Kidney capillary endothelial cell (primary cell): ENCODE measurements at regions not wholly inside any gene's neighbourhood (a gene's known extent, or its start where the extent isn't known, plus 50 kb on each side); places are given as distances from the start of the nearest gene placed in this dataset.
"Not testable (repeated sequence)": the region's sequence is repeated elsewhere in the genome, so short reads cannot be mapped to it uniquely, and the experiment has no call there.

Experiments
- DNase-seq: peaks from one replicate; pipeline ENCODE4 v3.0.0-alpha.2; 2018; ENCODE audit warnings: low spot score

DNA sequence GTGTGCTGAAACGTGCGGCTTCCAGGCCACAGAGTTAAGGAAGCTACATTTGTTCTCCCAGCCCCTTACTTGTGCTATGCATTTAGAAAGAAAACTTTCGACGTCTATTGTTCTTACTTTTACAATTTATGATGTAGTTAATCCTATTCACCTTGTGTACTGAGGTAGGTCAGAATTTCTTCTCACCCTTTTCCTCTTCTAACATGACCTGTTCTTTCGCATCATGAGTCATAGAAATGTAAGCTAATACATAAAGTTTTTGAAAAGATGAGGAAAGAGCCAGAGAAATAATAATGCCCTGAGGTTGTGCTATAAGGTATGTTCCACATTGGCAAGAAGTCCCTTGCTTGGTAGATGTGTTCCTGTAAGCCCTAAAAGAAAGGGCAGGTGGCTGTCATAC lies 298.3 kb downstream of the TRIML1 start:
- DNase-seq, result no peak

DNA sequence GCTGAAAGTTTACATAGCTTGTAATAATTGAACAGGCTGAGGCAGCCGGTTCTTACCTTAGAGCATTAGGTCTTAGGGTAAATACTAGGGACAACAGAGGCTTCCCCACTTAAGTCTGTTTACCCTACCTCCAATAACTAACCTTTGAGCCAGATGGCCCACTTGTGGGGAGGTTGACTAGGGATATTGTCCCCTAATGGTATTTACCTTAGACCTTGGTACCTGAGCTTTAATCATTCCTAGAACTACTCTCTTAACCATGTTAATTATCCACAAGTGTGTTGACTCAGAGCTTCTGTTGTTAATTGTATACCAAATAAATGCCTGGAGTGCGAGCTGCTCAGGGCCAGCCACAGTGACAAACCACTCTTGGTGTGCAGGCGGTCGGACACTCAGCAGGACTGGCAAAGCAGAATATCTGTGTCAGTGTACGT lies 299.2 kb downstream of the TRIML1 start:
- DNase-seq, result not testable (repeated sequence)

DNA sequence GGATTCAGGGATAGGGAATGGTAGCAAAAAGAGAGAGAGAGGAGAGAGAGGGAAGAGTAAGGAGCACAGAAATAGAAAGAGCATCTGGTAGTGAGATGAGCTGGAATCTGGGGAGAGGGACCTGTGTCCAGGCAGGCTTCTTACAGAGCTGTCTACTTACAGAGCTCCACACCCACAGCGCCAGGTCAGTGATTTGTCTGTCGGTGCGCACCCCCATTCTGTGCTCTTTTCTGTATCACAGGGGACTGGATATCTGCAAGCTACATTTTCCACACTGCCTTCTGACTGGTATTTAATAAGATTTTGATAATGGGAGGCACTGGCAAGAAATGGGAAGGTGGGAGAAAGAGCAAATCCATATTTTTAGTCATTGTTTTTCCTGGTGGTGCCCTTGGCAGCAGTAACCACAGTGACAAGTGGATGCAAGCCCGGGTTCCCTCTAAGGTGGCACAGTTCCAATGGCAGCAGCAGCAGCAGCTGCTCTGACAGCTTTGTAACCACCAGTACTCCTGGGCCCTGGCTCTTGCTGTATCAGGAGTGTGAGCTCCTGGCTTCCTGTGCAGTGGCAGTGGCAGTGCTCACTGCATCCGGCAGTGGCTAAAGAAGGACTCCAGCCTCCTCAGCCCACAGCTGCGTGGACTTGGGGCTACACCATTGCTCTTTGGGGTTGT lies 300.5 kb downstream of the TRIML1 start:
- no peak for DNase-seq

DNA sequence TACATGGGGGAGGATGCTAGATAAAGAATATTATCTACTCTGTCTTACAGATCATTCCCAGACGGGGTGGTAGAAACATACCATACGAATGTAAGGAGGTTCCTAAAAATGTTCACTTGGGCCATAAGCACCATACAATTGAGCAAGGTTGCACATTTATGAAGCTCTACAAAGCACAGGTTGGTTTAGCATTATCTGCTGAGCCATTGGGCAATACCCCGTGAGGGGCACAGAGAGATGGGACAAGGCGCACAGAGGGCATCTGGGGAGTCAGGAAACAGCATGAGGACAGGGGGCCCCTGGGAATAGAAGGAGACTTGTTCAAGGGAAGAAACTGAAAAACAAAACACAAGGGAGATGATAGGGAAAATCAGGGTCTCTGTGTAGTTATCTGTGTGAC lies 305.3 kb downstream of the TRIML1 start:
- DNase-seq, result no peak

DNA sequence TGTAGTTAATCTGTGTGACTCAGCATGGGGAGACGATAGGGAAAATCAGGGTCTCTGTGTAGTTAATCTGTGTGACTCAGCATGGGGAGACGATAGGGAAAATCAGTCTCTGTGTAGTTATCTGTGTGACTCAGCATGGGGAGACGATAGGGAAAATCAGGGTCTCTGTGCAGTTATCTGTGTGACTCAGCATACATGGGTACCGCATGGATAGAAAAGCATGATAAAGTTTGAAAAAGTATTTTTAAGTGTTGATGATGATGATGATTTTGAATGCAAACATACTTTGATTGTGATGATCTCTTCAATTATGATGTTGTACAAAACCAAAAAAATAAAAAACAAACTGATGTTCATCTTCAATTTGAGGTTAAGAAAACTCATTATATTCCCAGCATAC lies 309.8 kb downstream of the TRIML1 start:
- not testable (repeated sequence) for DNase-seq

DNA sequence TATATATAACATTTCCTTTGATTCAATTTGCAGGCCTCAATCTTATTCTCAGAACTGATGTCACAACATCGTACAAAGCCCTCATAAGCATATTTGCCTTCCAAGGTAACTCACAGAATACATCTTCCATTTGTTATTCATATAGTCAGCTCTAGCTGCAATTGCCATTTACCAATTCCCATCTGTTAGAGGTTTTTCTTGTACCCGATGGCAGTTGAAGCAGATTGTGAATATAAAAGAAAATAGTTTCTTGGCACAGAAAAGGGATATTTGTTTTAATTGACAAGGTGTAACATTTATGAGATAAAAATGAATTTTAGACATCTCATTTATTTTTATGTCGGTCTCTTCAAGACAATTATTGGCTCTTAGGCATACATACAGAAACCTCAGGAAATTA lies 311.3 kb downstream of the TRIML1 start:
- DNase-seq, result no peak

DNA sequence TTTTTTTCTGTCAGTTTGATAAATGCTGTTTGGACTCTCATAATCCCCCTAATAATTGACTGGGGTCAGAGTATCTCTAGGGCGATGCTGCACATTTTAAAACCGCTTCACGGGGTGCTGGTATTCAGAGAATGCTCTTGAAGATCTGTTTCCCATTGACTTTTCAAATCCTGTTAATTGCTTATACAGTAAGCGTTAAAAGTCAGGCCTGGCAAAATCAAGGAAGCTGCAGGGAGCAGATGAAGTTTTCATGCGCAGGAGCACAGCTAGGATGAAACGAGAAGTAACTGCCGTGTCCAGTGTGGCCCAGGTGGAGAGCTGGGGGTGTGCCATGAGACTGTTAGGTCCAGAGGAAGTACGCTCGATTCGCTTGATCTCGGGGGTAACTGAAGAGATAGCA lies 312.9 kb downstream of the TRIML1 start:
- DNase-seq, result no peak

DNA sequence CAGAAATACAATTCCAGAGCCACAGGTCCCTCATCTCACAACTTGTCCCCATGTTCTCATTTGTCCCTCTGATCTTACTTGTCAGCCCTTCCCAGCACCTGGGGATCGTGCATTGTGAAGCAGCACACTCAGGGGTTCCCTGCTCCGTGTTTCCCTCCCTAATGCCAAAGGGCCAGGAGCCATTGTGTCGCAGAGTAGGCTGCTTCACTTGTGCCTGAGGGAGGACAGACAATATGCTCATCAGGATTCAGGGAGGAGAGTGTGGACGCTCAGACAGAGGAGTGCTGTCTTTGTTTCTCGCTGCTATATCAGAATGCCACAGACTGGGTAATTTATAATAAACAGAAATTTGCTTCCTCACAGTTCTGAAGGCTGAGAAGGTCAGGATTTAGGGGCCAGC lies 315.3 kb downstream of the TRIML1 start:
- no peak for DNase-seq

DNA sequence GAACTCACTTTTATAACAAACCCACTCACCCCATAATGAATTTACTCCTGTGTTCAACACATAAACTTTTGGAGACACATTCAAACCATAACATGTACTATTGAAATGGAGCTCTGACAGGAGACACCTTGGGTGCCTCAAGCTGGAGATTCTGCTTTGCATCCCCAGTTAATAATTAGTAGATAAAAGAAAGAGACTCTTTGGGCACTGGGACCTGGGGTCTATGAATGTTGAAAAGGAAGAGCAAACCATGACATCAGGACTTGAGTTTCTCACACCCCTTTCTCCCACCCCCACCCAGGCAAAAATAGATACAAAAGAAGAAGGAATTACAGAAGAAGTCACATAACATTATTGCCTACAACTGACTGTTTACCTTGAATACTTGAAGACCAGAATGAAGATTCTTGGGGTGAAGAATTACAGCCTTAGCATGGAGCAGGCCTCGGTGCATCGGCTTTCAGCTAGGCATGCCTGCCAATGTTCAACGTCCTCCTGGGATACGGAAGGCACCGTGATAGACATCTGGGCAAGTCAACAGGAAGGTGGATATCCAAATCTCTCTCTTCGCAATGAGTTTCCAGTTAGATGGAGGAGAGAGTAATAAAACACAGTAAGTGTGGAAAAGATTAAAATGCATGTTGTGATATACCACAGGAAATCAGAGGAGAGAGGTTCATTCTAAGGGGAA lies 316.0 kb downstream of the TRIML1 start:
- no peak for DNase-seq

DNA sequence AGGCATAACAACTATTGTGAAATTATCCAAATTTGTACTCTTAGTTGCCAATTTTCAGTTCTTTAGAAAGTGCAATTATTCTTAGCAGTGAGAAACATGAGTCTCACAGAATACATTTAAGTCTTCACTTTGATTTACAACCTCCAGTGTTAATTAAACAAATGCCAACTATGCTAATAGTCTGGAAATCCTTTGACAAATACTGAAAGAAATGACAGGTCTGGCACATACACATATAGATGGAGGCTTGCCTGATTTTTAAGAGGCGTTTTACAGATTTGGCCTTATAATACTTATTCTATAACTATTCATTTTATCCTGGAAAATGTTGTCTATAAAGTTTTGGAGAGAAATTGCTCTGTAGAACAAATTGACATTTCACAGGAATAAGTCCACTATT lies 320.1 kb downstream of the TRIML1 start:
- DNase-seq, result no peak

DNA sequence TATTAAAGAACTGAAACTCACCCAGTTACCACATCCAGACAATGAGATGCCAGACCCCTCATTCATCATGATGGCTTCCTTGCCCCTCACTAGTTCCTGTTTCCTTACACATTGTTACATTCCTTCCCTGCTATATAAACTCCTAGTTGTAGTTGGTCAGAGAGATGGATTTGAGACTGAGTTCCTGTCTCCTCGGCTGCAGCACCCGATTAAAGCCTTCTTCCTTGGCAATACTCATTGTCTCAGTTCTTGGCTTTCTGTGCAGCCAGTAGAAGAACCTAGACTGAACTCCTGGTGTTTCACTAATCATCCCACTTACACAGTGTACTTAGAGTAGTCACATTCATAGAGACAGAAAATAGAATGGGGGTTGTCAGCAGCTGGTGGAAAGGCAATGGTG lies 324.7 kb downstream of the TRIML1 start:
- no peak for DNase-seq

DNA sequence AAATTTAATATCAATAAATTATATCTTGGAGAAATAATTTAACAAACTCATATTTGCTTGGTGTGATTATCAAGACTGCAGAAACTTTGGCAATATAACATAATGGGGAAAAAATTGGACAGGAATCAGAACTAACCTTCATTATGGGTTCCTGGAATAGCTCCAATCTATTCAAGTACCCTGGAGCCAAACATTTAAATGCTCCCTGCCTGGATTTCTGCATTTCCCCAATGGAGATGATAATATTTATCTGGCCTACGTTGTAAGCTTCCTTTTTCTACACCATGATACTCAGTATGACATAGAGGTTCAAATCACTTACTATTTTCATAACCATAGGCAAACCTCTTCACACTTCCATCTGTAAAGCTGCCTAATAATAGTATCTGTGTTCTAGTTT lies 326.8 kb downstream of the TRIML1 start:
- no peak for DNase-seq

DNA sequence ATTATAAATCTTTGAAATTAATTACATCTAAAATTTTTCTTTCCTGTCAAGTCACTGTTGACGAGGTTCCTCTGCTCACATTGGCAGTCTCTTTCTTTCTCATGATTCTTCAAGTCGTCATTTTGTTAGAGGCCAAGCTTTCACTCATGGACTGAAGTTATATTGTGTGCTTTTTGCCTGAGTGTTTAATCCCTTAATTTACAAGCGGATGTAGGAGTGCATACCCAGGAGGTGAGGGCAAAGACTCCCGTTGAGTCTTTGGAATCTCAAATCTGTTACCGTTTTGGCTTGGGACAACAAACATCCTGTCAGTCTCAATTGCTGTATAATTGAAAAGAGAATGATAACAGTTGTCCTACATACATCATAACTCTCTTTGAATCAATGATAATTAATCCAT lies 345.0 kb downstream of the TRIML1 start:
- DNase-seq, result no peak

DNA sequence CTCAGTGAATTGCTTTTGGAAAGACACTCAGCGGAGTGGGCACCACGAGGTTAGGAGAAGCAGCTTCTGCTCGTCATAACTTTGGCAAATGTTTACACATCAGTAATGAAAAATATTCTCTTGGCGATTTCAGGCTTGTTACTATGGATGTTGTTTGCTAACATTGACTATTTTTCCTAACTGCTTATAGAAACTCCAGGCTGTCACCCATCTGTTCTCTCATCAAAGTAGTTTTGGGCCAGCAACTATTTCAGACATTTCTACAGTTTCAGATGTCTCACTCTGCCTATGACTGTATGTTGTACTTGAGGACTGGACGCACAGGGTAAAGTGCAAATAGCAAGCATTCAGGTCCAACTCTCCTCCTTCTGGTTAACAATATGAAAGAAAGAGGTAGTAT lies 346.7 kb downstream of the TRIML1 start:
- DNase-seq, result no peak

DNA sequence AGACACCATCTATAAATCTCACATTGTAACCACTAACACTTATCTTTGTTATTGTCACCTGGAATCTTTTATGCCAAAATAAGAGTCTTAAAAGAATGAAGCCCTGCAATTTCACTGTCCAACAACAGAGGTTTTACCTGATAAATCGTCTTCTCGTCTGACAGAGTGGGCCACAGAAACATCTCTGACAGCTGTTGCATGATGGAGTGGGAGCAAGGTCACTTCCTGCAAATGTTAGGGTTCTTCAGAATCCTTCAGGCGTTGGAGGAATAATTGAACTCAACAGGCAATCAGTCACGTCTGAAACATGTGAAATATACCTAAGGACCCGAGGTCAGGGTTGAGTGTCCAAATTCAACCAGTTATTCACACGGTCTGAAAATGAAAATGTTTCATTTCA lies 353.6 kb downstream of the TRIML1 start:
- no peak for DNase-seq

DNA sequence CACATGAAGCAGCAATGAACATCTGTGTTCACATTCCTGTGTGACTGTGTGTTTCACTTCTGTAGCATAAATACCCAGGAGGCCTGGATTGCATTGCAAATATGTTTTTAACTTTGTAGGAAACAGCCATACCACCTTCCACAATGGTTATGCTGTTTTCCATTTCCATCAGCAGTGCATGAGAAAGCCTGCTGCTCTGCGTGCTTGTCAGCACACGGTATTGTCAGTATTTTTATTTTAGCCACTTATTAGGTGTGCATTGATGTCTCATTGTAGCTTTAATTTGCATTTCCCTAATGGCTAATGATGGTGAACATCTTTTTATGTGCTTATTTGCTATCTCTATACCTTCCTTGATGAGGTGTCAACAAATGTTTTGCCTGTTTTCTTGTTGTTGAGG lies 355.9 kb downstream of the TRIML1 start:
- no peak for DNase-seq

DNA sequence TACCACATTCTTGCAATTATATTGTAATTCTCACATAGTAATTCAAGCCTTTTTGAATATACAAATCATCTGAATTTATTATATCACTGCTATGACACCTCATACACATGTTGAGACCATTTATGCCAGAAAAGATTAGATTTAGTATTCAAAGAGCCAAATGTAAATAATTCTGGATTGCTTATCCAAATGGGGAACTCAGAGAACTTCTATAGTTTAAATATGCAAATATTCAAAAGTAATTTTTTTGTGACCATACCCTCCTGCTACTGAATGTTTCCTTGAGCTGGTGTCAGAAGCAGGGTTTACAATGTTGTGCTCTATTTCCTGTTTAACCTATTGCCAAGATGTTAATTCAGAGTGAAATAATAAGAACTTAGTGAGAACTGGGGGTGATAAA lies 372.2 kb downstream of the TRIML1 start:
- no peak for DNase-seq

DNA sequence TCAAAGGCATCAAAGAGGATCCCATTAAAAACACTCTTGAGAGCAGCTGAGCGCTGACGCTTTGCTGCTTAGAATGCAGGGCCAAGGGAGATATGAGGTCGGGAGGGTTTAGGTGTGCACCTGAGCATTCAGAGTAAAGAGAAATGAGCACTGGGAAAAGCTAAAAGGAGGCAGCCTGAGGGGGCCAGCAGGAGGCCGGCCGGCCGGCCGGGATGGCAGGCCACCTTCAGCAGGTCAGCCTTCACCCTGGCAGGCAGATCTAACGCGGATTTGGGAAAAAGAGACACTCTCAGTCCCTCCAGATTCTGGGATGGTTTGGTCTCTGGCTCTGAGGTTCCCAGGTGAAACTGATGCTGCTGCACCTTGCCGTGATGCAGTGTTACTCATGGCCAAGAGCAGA lies 393.5 kb downstream of the TRIML1 start:
- DNase-seq, result no peak

DNA sequence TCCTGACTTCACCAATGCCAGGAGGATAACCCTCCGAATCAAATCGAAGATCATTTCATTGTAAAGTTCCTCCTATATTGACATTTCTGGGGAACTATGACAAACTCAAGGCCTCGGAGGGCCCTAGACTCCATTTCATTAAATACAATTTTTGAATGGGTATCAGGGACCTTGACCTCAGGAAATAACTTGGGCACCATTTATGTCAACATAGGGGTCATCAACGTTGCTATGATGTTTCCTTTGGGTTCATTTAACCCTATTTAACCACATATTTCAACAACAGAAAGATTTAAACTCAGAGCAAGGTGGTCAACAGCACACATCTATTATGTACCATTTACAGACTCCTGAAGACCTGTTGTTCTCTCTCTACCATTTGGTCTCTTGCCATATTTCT lies 395.1 kb downstream of the TRIML1 start:
- no peak for DNase-seq

DNA sequence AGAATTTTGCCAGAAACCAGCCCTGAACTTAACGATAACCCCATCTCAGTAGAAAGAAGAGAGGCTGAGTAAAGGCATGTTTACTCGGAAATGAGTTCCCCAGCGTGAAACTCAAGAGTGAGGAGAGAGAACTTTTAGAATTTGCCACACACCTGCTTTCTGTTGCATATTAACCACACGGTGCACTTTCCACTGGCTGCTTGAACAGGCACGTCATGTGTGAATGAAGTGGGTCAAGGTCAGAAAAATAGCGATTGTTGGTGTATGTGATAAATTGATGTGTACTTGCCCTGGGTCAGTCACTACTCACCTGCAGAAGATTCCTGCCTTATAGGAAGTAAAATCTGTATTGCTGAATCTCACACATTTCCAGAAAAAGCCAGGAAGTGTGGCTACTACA lies 395.7 kb downstream of the TRIML1 start:
- DNase-seq, result no peak

DNA sequence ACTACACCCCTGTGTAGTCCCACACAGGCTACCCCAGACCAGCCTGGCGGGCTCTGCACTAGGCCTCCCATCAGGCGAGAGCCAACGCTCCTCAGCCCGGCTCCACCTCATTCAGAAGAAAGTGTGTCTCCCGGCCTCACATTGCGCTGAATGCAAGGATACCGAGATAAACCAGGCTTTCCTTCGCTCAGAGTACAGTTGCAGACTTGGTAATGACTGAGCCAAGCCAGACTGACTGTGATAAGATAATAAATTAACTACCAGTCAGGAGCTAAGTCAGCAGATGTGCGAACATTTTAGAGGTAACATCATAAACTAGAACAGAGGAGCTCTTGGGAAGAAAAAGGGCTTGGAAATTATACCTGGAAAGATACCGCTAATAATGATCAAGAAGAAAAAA lies 397.6 kb downstream of the TRIML1 start:
- DNase-seq, result no peak

DNA sequence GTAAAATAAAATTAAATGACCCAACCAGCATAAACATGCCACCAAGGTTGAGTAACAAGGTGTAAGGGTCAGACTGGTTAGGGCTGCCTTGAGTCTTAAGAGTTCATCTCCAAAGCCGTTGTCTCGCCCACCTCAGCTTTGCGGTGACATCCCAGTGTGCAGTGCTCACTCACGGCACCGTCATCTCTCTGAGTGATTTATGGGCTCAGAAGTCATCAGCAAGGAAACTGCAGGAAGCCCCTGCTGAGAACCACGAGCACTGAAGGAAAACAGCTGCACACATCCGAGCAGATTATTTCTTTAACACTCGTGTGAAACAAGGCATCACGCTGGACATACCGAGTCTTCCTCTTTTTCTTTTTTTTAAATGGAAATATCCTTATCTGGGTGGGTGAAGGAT lies 411.1 kb downstream of the TRIML1 start:
- DNase-seq, result no peak

DNA sequence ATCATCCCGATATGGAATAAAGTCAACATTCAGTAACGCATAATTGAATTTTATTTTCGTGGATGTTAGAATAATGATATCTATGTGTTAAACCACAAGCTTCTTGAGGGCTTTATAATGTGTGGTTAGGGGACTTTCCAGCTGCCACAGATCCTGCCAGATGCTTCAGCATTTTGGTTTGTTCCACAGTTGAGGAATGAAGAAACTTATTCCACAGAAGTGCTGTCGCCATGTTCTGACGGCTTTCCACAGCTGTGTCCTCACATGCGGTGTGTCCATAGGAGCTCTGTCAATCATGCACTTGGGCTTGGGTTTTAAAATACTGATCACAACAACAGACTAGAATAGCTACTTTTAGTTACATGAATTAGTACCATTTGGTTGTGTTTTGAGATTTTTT lies 411.9 kb downstream of the TRIML1 start:
- no peak for DNase-seq

DNA sequence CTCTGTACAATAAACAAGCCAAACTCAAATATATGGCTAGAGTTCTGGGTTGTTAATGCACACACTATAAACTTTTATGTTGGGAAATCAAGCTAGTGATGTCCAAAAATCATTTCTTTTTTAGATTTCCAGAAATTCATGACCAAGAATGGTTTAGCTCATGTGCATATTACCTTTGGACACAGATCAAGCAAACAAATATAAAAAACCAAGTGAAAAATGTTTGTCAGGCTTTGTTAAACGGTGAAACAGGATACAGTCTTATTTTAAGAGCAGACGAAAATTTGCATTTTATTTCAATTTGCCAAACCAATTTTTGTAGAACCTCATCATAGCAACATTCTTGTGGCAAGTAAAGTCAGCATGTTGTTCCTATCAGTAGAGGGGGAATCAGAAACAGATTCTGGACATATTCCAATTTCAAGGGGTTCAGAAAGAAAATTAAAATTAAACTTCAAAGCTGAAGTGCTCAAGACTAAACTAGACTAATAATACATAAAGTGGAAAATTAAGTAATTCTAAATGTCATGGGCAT lies 413.6 kb downstream of the TRIML1 start:
- no peak for DNase-seq
